ENCODE measurements at regions not wholly inside any gene's neighbourhood (a gene's known extent, or its start where the extent isn't known, plus 50 kb on each side); places are given as distances from the start of the nearest gene placed in this dataset.
"Not testable (repeated sequence)": the region's sequence is repeated elsewhere in the genome, so short reads cannot be mapped to it uniquely, and the experiment has no call there.

DNA sequence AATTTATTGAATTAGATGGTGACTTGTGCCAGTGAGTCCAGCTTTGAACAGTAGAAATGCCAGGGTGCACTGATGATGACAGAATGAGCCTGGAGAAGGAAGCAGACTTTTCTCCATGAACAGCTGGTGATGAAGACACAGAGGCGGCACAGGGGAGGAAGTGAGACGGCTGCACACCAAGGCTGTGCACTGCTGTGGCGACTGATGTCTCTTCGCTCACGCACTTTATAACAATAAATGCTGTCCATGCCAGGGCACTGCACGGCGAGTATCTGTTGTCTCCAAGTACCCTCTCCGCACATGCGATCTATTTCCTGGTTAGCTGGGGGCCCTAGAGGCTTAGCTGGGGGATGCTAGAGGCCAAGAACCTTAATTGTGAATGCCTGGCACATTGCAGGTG is 175.2 kb downstream of the TMEM200C start:
- no peak for DNase-seq (ENCODE audit: low read depth)

DNA sequence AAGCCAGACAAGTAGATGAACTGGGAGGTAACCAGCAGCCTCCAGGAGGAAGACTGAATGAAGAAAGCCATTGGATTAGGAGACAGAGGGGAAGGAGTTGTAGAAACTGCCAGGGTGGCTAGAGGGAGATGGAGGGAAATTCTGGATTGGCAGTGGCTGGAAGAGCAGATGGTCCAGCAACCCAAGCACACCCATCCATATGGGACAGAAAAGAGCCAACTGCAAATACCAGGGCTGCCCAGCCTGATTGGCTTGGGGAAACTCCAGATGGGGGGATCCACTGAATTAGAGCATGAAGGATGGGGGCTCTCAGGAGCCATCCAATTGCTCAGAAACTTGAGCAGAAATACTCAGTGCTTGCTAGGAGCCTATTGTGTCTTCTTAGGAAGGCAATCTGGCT is 173.5 kb upstream of the EPB41L3 start:
- no peak for DNase-seq (ENCODE audit: low read depth)

- no peak for DNase-seq (ENCODE audit: low read depth)
These were observed 166.9 kb upstream of the EPB41L3 start for GRCh38 chr18:5710676-5711075.

GRCh38 chr18:5710235-5710634 is 166.4 kb upstream of the EPB41L3 start:
- DNase-seq (ENCODE audit: low read depth) = no peak

- no peak for DNase-seq (ENCODE audit: low read depth)
These were observed 165.8 kb upstream of the EPB41L3 start for GRCh38 chr18:5709476-5710095.

DNA sequence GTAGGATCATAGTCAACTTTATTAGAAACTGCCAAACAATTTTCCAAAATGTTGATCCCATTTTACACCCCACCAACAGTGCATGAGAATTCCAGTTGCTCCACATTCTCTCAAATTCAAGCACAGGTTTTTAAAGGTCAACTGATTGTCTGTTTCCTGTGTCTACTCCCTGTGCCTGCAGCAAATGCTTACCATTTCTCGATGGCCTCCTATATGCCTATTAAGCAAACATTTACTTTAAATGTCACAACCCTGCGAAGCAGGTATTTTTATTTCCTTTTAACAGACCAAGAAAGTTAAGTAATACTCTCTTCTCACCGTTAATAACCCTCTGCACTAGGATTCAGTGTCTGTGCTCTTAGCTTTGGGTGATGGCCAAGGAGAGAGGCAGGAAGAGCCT is 163.8 kb upstream of the EPB41L3 start:
- no peak for DNase-seq (ENCODE audit: low read depth)

DNA sequence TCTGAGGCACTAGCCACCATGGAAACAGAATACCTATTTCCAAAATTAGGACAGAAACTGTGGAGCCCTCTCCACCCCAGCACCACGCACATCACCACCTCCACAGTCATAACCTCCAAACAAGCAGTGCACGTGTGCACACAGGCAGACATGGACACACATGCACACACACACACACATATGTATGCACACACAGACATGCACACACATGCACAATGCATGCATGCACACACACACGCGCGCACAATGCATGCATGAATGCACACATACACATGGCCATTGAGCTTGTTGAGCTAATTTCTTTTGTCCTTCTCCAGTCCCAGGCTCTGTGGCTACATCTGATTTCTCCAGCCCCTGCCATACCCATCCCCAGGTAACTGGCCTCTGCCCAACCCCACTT is 161.6 kb upstream of the EPB41L3 start:
- DNase-seq (ENCODE audit: low read depth) = no peak

DNA sequence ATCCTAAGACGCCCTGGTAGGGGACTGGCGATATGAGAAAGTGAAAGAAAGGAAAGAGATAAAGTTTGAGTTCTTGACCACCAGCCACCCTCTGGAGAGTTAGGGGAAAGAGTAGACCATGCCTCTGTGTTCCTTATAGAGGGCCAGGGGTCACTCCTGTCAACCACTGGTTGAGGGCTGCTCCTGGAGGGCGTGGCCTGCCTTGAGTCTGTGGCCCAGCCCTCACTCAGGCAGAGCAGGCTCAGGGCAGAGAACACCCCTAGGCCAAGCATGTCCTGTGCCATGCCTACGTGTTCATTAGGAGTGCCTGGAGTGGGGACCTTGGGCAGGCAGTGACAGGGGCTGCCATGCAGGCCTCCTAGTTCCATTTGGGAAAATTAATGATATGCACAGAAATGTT is 161.1 kb upstream of the EPB41L3 start:
- no peak for DNase-seq (ENCODE audit: low read depth)

- not testable (repeated sequence) for DNase-seq (ENCODE audit: low read depth)
These were observed 158.2 kb upstream of the EPB41L3 start for GRCh38 chr18:5702016-5702415.

DNA sequence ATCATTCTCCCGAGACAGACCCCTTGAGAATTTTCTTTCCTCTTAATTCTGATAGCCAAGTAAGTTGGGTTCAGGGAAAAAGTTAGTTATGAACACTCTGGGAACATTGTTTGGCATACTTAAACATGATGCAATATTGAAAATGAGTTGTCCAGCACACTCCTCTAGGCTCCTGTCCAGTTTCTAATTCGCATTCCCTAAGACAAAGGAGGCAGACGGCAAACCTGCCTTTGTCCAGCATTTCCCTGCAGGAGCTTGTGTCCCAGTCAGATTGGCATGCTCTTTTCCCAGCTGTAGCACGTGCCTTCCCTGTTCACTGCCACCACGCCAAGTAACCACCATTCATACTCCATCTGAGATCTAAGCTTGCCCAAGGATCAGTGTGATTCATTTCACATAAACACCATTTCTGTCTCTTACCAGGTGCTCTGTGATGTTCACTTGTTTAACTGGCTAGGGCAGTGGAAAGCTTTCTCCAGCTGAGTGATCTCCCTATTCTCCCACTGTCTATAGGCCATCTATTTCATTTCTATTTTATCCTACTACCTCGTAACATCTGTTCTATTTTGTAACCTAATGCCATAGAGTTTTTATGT is 150.0 kb upstream of the EPB41L3 start:
- no peak for DNase-seq (ENCODE audit: low read depth)

- no peak for DNase-seq (ENCODE audit: low read depth)
These were observed 135.1 kb upstream of the EPB41L3 start for GRCh38 chr18:5678779-5679406.

GRCh38 chr18:5678278-5678677 is 134.5 kb upstream of the EPB41L3 start:
- no peak for DNase-seq (ENCODE audit: low read depth)

GRCh38 chr18:5673616-5674015 is 129.8 kb upstream of the EPB41L3 start:
- no peak for DNase-seq (ENCODE audit: low read depth)

GRCh38 chr18:5669585-5669984 is 125.8 kb upstream of the EPB41L3 start:
- no peak for DNase-seq (ENCODE audit: low read depth)

DNA sequence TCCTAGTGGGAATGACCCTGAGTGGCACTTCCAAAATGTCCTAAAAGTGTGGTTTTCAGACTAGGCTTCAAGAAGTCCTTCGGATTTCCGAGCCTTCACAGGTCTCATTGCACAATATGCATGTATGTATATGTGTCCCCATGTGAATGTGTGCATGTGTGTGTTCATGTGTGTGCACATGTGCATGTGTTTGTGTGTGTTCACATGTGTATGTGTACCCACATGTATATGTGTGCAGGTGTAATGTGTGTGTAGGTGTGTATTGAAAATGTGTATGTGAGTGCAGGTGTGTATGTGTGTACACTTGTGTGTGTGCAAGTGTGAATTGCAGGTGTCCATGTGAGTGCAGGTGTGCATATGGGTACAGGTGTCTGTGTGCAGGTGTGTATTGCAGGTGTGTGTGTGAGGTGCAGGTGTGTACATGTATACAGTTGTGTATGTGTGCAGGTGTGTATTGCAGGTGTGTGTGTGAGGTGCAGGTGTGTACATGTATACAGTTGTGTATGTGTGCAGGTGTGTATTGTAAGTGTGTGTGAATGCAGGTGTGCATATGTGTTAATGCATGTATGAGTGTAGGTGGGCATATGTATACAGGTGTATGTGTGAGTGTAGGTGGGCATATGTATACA is 124.4 kb upstream of the EPB41L3 start:
- DNase-seq (ENCODE audit: low read depth) = no peak

- no peak for DNase-seq (ENCODE audit: low read depth)
These were observed 123.6 kb upstream of the EPB41L3 start for GRCh38 chr18:5667356-5667755.

DNA sequence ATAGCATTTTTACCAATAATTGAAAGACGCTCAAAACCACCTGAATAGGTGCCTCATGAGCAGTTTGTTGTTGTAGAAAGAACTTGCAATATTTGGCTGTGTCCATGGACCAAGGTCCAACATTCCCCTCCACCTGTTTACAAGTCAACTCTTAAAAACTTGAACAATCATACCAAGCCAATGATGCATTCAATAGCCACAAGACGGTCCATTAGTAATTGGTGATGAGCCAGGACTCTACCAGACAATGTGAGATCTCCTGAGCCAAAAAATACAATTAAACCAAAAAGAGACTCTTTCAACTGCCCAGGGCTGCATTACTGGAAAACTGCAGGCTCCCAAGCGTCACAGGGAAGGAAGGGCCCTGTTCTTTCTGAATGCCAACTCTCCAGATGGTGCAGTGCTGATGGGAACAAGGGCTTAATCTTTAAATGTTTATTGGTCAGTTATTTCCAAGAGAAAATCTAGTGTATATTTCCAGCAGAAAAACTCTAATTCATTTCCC is 118.8 kb upstream of the EPB41L3 start:
- no peak for DNase-seq (ENCODE audit: low read depth)

GRCh38 chr18:5661179-5661578 is 117.4 kb upstream of the EPB41L3 start:
- DNase-seq (ENCODE audit: low read depth) = no peak

- no peak for DNase-seq (ENCODE audit: low read depth)
These were observed 110.0 kb upstream of the EPB41L3 start for GRCh38 chr18:5653802-5654201.

DNA sequence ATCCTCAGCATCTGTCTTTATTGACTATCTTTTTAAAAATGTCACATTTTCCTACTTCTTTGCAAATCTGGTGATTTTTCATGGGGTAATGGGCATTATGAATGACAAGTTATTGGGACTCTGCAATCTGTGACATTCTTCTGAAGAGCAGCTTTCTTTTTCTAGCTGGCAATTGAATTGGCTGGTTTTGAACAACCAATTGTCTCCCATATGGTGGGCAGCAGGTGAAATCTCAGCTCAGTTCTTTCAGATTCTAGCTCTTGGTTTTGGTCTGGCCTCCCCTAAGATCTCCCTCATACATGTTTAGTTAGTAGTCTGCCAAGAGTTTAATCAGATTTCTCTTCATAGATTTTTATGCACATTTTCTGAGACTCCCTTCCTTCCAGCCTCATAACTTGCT is 107.9 kb upstream of the EPB41L3 start:
- DNase-seq (ENCODE audit: low read depth) = no peak

DNA sequence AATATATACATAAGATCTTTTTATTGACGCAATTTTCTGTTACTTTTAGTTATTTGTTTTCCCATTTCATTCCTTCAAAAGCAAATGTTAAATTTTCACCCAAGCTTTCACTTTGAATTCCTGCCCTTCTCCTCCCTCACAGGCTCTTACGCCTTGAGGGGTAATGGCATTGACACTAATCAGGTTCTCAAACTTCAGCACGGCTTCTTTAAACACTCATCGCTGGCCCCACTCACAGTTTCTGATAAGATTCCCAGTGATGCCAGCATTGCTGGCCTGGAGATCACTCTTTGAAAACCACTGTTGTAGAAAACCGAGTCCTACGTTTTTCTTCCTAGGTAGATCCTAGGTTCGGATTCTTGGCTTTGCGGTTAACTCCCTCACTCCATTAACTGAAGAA is 105.6 kb upstream of the EPB41L3 start:
- DNase-seq (ENCODE audit: low read depth) = no peak

- no peak for DNase-seq (ENCODE audit: low read depth)
These were observed 102.9 kb upstream of the EPB41L3 start for GRCh38 chr18:5646739-5647138.

GRCh38 chr18:5643288-5643687 is 99.5 kb upstream of the EPB41L3 start:
- DNase-seq (ENCODE audit: low read depth) = no peak

All from activated T-cell treated with anti-CD3 and anti-CD28 coated beads for 24 hours (primary cell).